Chondrocyte (in vitro differentiated cells): ENCODE measurements at regions not wholly inside any gene's neighbourhood (a gene's known extent, or its start where the extent isn't known, plus 50 kb on each side); places are given as distances from the start of the nearest gene placed in this dataset.

Source experiments
- DNase-seq: peaks from one replicate; pipeline ENCODE4 v3.0.0; 2021; ENCODE audit warnings: mixed read lengths, low spot score
- H3K27ac Mint-ChIP-seq: one replicate; pipeline ENCODE4 v1.8.0; 2021; ENCODE audit warnings: mild to moderate bottlenecking, moderate library complexity, mixed read lengths; ENCODE audit not compliant: unreplicated experiment
- H3K27me3 Mint-ChIP-seq: 2 replicates; pipeline ENCODE4 v1.8.0; 2021; ENCODE audit warnings: low read depth, mixed read lengths
- H3K36me3 Mint-ChIP-seq: 2 replicates; pipeline ENCODE4 v1.8.0; 2021; ENCODE audit warnings: low read depth, mixed read lengths
- H3K4me1 Mint-ChIP-seq: 2 replicates; pipeline ENCODE4 v1.8.0; 2021; ENCODE audit warnings: low read depth, mild to moderate bottlenecking, mixed read lengths
- H3K4me3 Mint-ChIP-seq: one replicate; pipeline ENCODE4 v1.8.0; 2021; ENCODE audit warnings: mild to moderate bottlenecking, moderate library complexity, mixed read lengths; ENCODE audit not compliant: unreplicated experiment
- H3K9me3 Mint-ChIP-seq: 2 replicates; pipeline ENCODE4 v1.8.0; 2021; ENCODE audit warnings: low read depth, mixed read lengths
- TF ChIP-seq, protein P1 (sequence below): fragments of 200-600 bp; sonication (generic); IDR thresholded peaks from 2 replicates; pipeline ENCODE4 v1.5.0; 2021; ENCODE audit warnings: antibody characterized with exemption, mild to moderate bottlenecking, moderate library complexity

DNA sequence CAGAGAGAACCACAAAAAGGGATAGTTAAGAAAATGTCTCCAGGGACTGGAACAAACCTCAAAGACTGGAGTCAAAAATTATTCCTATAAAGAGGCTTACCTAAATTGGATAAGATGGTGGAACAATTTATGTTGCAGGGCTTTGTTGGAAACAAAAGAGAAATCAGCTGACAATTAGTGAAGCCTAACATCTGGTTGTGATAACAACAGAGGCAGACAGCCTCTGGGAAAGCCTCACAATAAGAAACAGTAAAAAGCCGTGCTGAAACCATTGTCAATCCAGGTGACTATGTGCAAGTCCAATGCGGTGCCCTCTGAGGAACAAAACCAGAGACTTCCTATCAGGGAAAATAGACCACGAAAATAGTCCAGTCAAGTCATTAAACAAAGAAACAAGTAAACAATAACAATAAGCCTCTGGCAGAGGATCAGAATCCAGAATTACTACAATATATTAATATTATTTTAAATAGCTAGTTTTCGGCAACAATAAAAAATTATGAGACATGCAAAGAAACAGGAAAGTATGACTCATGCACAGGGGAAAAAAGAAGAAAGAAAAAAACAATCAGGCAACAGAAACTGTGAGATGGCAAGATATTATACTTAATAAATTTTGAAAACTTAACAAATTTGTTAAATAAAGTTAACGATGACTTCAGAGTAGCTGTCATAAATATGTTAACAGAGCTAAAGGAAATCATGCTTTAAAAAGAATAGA is 99.7 kb upstream of the RXFP2 start:
- Mint-ChIP-seq H3K4me3 (no peak overlapping the region), H3K4me1 (peaks cover 3% of the 10 kb centered on the region), H3K36me3 (peaks cover 6% of the 10 kb centered on the region), H3K27me3 (no peaks in the 10 kb centered on the region), H3K9me3 (peaks cover 37% of the 10 kb centered on the region), H3K27ac (no peak overlapping the region)
- TF ChIP-seq, protein P1, sequence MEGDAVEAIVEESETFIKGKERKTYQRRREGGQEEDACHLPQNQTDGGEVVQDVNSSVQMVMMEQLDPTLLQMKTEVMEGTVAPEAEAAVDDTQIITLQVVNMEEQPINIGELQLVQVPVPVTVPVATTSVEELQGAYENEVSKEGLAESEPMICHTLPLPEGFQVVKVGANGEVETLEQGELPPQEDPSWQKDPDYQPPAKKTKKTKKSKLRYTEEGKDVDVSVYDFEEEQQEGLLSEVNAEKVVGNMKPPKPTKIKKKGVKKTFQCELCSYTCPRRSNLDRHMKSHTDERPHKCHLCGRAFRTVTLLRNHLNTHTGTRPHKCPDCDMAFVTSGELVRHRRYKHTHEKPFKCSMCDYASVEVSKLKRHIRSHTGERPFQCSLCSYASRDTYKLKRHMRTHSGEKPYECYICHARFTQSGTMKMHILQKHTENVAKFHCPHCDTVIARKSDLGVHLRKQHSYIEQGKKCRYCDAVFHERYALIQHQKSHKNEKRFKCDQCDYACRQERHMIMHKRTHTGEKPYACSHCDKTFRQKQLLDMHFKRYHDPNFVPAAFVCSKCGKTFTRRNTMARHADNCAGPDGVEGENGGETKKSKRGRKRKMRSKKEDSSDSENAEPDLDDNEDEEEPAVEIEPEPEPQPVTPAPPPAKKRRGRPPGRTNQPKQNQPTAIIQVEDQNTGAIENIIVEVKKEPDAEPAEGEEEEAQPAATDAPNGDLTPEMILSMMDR, result no peak
- no peak for DNase-seq

DNA sequence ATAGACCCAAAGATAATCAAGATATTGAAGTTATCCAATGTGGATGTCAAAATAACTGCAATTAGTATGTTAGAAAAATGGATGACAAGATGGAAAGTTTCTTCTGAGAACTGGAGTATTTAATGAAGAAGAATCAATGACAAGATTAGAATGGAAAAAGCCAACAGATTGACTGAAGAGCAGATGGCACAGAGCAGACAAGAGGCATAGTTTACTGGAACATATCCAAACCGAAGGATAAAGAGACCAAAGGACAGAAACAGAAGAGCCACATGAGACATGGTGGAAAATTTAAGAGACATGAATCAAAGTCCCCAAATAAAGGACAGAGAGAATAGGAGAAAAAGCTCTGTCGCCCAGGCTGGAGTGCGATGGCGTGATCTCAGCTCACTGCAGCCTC is 89.6 kb upstream of the RXFP2 start:
- Mint-ChIP-seq H3K4me3 (no peak overlapping the region), H3K36me3 (no peaks in the 10 kb centered on the region), H3K27me3 (peaks cover 22% of the 10 kb centered on the region), H3K4me1 (no peaks in the 10 kb centered on the region), H3K27ac (no peak overlapping the region), H3K9me3 (peaks cover 7% of the 10 kb centered on the region)
- TF ChIP-seq, protein P1, result no peak
- DNase-seq, result no peak

DNA sequence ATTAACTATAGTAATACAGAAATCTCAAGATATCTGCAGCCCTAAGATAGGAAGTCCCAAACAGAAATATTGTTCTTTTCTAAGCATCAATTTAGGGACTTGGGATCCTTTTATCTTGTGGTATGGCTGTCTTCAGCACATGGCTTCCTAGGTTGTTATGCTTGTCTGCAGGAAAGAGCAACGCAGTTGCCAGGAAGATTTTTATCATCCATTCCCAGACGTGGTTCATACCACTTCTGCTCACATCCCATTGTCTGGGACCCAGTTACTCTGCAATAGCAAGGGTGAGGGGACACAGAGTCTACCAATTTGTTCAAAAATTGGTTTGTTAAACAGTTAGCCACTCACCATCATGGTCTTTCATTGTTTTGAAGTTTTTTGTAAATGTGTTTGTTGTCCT is 85.6 kb upstream of the RXFP2 start:
- H3K4me1 Mint-ChIP-seq, result no peaks in the 10 kb centered on the region
- no peaks in the 10 kb centered on the region for H3K36me3 Mint-ChIP-seq
- no peaks in the 10 kb centered on the region for H3K9me3 Mint-ChIP-seq
- no peak for DNase-seq
- TF ChIP-seq, protein P1, result no peak
- peaks cover 14% of the 10 kb centered on the region for H3K27me3 Mint-ChIP-seq
- H3K27ac Mint-ChIP-seq, result no peak overlapping the region
- no peak overlapping the region for H3K4me3 Mint-ChIP-seq

GRCh38 chr13:31663880-31664585 is 75.3 kb upstream of the RXFP2 start:
- no peak for DNase-seq
- Mint-ChIP-seq H3K36me3 (peaks cover 1% of the 10 kb centered on the region), H3K9me3 (peaks cover 28% of the 10 kb centered on the region), H3K27me3 (peaks cover 17% of the 10 kb centered on the region), H3K27ac (no peak overlapping the region), H3K4me3 (no peak overlapping the region), H3K4me1 (no peaks in the 10 kb centered on the region)
- TF ChIP-seq, protein P1, result no peak

- no peak for DNase-seq
- TF ChIP-seq, protein P1, result no peak
These were observed 68.3 kb upstream of the RXFP2 start for GRCh38 chr13:31670831-31671617.

More at GRCh38 chr13:31670831-31671617, 68.3 kb upstream of the RXFP2 start:
- no peak overlapping the region for H3K4me3 Mint-ChIP-seq
- H3K27ac Mint-ChIP-seq, result no peak overlapping the region
- no peaks in the 10 kb centered on the region for H3K4me1 Mint-ChIP-seq
- peaks cover 23% of the 10 kb centered on the region for H3K27me3 Mint-ChIP-seq
- no peaks in the 10 kb centered on the region for H3K36me3 Mint-ChIP-seq
- H3K9me3 Mint-ChIP-seq, result peaks cover 18% of the 10 kb centered on the region
